IMR-90 (cell line): ENCODE measurements at regions not wholly inside any gene's neighbourhood (a gene's known extent, or its start where the extent isn't known, plus 50 kb on each side); places are given as distances from the start of the nearest gene placed in this dataset.

ENCODE experiments used
- ATAC-seq: fragments of 200-7000 bp; cut with Tn5 transposase; 2 replicates; pipeline ENCODE4 v1.9.1; 2020; ENCODE audit warnings: low read depth, mild to moderate bottlenecking, moderate library complexity
- BruUV-seq: library from RNA; stranded (reverse); fragments of 400-500 nt; replicated peaks from 2 replicates; lab custom pipeline; 2021; lab: Mats Ljungman, UMichigan
- CTCF ChIA-PET: fragments of 300-600 bp; formaldehyde crosslinking; extraction: SDS; loops from one replicate; lab custom pipeline; 2021; ENCODE audit warnings: antibody characterized with exemption; lab: Yijun Ruan, JAX
- POLR2A ChIA-PET: fragments of 300-600 bp; sonication (Branson Sonifier 250); formaldehyde crosslinking; loops from one replicate; lab custom pipeline; 2022; ENCODE audit warnings: antibody characterized with exemption; ENCODE audit not compliant: unreplicated experiment; lab: Charles Lee
- DNase-seq: peaks from one replicate; pipeline ENCODE4 v3.0.0; 2013
- H2AFZ ChIP-seq: replicated peaks from 2 replicates; pipeline ENCODE3; 2013; ENCODE audit warnings: low read length, mild to moderate bottlenecking; ENCODE audit not compliant: poor library complexity
- H2AK5ac ChIP-seq: 2 replicates; pipeline ENCODE4 v1.6.1; 2013; ENCODE audit warnings: low read depth, low read length, inconsistent platforms
- H2AK9ac ChIP-seq: replicated peaks from 2 replicates; pipeline ENCODE3; 2013; ENCODE audit warnings: mild to moderate bottlenecking, low read depth, low read length, moderate library complexity; ENCODE audit not compliant: poor library complexity
- H2BK120ac ChIP-seq: 2 replicates; pipeline ENCODE4 v1.6.1; 2013; ENCODE audit warnings: low read depth, low read length, inconsistent platforms
- H2BK15ac ChIP-seq: 3 replicates; pipeline ENCODE4 v1.6.1; 2013; ENCODE audit warnings: low read depth, low read length, inconsistent platforms
- H2BK20ac ChIP-seq: 2 replicates; pipeline ENCODE4 v1.6.1; 2013; ENCODE audit warnings: low read depth, mild to moderate bottlenecking, inconsistent platforms, low read length, moderate library complexity
- H2BK5ac ChIP-seq: 2 replicates; pipeline ENCODE4 v1.6.1; 2013; ENCODE audit warnings: mild to moderate bottlenecking, low read depth, low read length, inconsistent platforms; ENCODE audit not compliant: poor library complexity, severe bottlenecking
- H3K14ac ChIP-seq: replicated peaks from 2 replicates; pipeline ENCODE4 v1.6.1; 2013; ENCODE audit warnings: low read depth, low read length, inconsistent platforms
- H3K18ac ChIP-seq: 2 replicates; pipeline ENCODE4 v1.6.1; 2013; ENCODE audit warnings: low read depth, low read length, control low read depth
- H3K23ac ChIP-seq: 2 replicates; pipeline ENCODE4 v1.6.1; 2013; ENCODE audit warnings: low read depth, low read length, inconsistent platforms
- H3K27ac ChIP-seq: 2 replicates; pipeline ENCODE4 v1.5.1; 2013; ENCODE audit warnings: mild to moderate bottlenecking, control low read depth, low read length; ENCODE audit not compliant: insufficient read depth
- H3K27me3 ChIP-seq: 2 replicates; pipeline ENCODE4 v1.6.1; 2013; ENCODE audit warnings: low read length; ENCODE audit not compliant: control insufficient read depth, insufficient read depth
- H3K36me3 ChIP-seq: 2 replicates; pipeline ENCODE4 v1.6.1; 2013; ENCODE audit warnings: low read length, mixed read lengths; ENCODE audit not compliant: control insufficient read depth, insufficient read depth
- H3K4ac ChIP-seq: 2 replicates; pipeline ENCODE4 v1.6.1; 2013; ENCODE audit warnings: low read depth, low read length, inconsistent platforms
- H3K4me1 ChIP-seq: 2 replicates; pipeline ENCODE4 v1.6.1; 2013; ENCODE audit warnings: low read length, mixed read lengths; ENCODE audit not compliant: control insufficient read depth, insufficient read depth
- H3K4me2 ChIP-seq: 2 replicates; pipeline ENCODE4 v1.6.1; 2013; ENCODE audit warnings: low read depth, mild to moderate bottlenecking, control low read depth, low read length, moderate library complexity
- H3K4me3 ChIP-seq: 2 replicates; pipeline ENCODE4 v1.5.1; 2013; ENCODE audit warnings: low read depth, mild to moderate bottlenecking, control low read depth, low read length, moderate library complexity; ENCODE audit not compliant: insufficient read depth
- H3K56ac ChIP-seq: 2 replicates; pipeline ENCODE4 v1.6.1; 2013; ENCODE audit warnings: low read length, inconsistent platforms; ENCODE audit not compliant: insufficient read depth; ENCODE audit errors: extremely low read depth
- H3K79me1 ChIP-seq, 2 experiments: 2 replicates each; pipeline ENCODE4 v1.6.1; 2013; ENCODE audit warnings: low read length in 2 of 2, inconsistent platforms in 1 of 2, low read depth in 1 of 2
- H3K9ac ChIP-seq: 2 replicates; pipeline ENCODE4 v1.6.1; 2013; ENCODE audit warnings: low read depth, low read length, control low read depth
- H3K9me1 ChIP-seq: 2 replicates; pipeline ENCODE4 v1.6.1; 2013; ENCODE audit warnings: low read length, inconsistent platforms; ENCODE audit not compliant: insufficient read depth
- H3K9me3 ChIP-seq: 2 replicates; pipeline ENCODE4 v1.6.1; 2013; ENCODE audit warnings: low read length; ENCODE audit not compliant: control insufficient read depth, insufficient read depth
- H4K20me1 ChIP-seq: 2 replicates; pipeline ENCODE4 v1.6.1; 2013; ENCODE audit warnings: low read length, inconsistent platforms; ENCODE audit not compliant: insufficient read depth
- H4K5ac ChIP-seq: 2 replicates; pipeline ENCODE4 v1.6.1; 2013; ENCODE audit warnings: mild to moderate bottlenecking, low read depth, low read length, control low read depth
- H4K8ac ChIP-seq, 2 experiments: 2 replicates each; pipeline ENCODE4 v1.6.1; 2013; ENCODE audit warnings: low read depth in 2 of 2, low read length in 2 of 2, control low read depth in 1 of 2, inconsistent platforms in 1 of 2
- H4K91ac ChIP-seq: 2 replicates; pipeline ENCODE4 v1.6.1; 2013; ENCODE audit warnings: low read depth, low read length, inconsistent platforms; ENCODE audit not compliant: insufficient read depth
- BHLHE40 ChIP-seq: fragments of 150-350 bp; IDR thresholded peaks from 2 replicates; pipeline ENCODE4 v1.6.1; 2016; ENCODE audit warnings: mild to moderate bottlenecking, low read depth, low read length
- CEBPB ChIP-seq: IDR thresholded peaks from 2 replicates; pipeline ENCODE4 v1.6.1; 2012; ENCODE audit warnings: low read depth, low read length, improper control_type of control experiment
- CHD1 ChIP-seq: IDR thresholded peaks from 2 replicates; pipeline ENCODE4 v1.6.1; 2012; ENCODE audit warnings: low read depth, low read length, improper control_type of control experiment
- FOS ChIP-seq: fragments of 150-350 bp; IDR thresholded peaks from 2 replicates; pipeline ENCODE4 v1.6.1; 2016; ENCODE audit warnings: low read depth, low read length
- MAFK ChIP-seq: IDR thresholded peaks from 2 replicates; pipeline ENCODE4 v1.6.1; 2012; ENCODE audit warnings: low read depth, low read length, improper control_type of control experiment
- MAZ ChIP-seq: IDR thresholded peaks from 2 replicates; pipeline ENCODE4 v1.6.1; 2012; ENCODE audit warnings: low read depth, mild to moderate bottlenecking, low read length, improper control_type of control experiment, moderate library complexity, borderline replicate concordance
- MXI1 ChIP-seq: IDR thresholded peaks from 2 replicates; pipeline ENCODE4 v1.6.1; 2012; ENCODE audit warnings: low read depth, mild to moderate bottlenecking, low read length, moderate library complexity, borderline replicate concordance
- NFE2L2 ChIP-seq: fragments of 150-350 bp; IDR thresholded peaks from 2 replicates; pipeline ENCODE4 v1.6.1; 2016; ENCODE audit warnings: low read depth, mild to moderate bottlenecking, low read length
- POLR2A ChIP-seq: IDR thresholded peaks from 2 replicates; pipeline ENCODE4 v1.6.1; 2012; ENCODE audit warnings: mild to moderate bottlenecking, low read depth, low read length
- RAD21 ChIP-seq: IDR thresholded peaks from 2 replicates; pipeline ENCODE4 v1.6.1; 2012; ENCODE audit warnings: low read length, improper control_type of control experiment
- RCOR1 ChIP-seq: IDR thresholded peaks from 2 replicates; pipeline ENCODE4 v1.6.1; 2012; ENCODE audit warnings: mild to moderate bottlenecking, low read length, improper control_type of control experiment; ENCODE audit not compliant: insufficient replicate concordance
- RFX5 ChIP-seq: IDR thresholded peaks from 2 replicates; pipeline ENCODE4 v1.8.0; 2012; ENCODE audit warnings: low read depth, mild to moderate bottlenecking, low read length, moderate library complexity
- SMC3 ChIP-seq: fragments of 150-350 bp; IDR thresholded peaks from 2 replicates; pipeline ENCODE4 v1.6.1; 2016; ENCODE audit warnings: low read depth, mild to moderate bottlenecking, antibody characterized with exemption, low read length, moderate library complexity
- WGBS, 2 experiments: methylation state at CpG; one replicate each; pipeline versions ENCODE4 v1.1.5 to v1.1.7; 2013; ENCODE audit warnings: missing lambda C conversion rate in 2 of 2; ENCODE audit not compliant: insufficient read length in 1 of 2; ENCODE audit errors: extremely low coverage in 2 of 2; 5-methylcytosine and 5-hydroxymethylcytosine counted together
- dilution Hi-C: fragments of 300-500 bp; cut with HindIII; formaldehyde crosslinking; loops from one replicate; pipeline ENCODE4 v1.14.3; 2018; ENCODE audit warnings: low sequenced_read_pairs; ENCODE audit not compliant: unreplicated experiment
- in situ Hi-C: fragments of 300-500 bp; cut with MboI; formaldehyde crosslinking; loops from 3 replicates; pipeline ENCODE4 v1.14.3; 2019; ENCODE audit warnings: low sequenced_read_pairs, inconsistent platforms, mixed read lengths
- intact Hi-C: fragments of 100-400 bp; cut with micrococcal nuclease; formaldehyde crosslinking; loops from 2 replicates; pipeline ENCODE4 v1.10.0; 2022
- TF ChIP-seq, protein P1 (sequence below): fragments of 150-350 bp; IDR thresholded peaks from 2 replicates; pipeline ENCODE4 v1.6.1; 2017; ENCODE audit warnings: mild to moderate bottlenecking, antibody characterized with exemption, low read length, low read depth
- TF ChIP-seq, protein P2 (sequence below): conservative IDR thresholded peaks from 2 replicates; pipeline ENCODE4 v1.5.1; 2012; ENCODE audit warnings: mild to moderate bottlenecking, low read depth, low read length, improper control_type of control experiment

DNA sequence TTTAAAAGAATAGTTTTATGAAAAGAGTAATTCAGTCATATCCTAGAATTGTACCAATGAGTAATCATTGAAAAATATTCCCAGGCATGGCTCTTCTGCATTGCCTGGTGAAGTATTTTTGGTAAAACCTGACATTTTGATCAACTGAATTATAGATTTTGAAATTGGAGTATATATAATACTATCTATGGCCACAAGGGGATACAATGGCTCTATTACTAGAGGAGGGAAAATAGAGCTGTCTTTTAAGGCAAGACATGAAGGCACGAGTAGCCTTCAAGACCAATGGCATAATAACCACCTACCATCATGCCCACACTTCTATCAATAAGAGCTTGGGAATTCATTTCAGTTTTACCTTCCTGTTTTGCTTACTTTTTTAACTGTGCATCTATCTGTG lies 1241.4 kb upstream of the TMEM132C start:
- Histone ChIP-seq H3K27ac (no peak overlapping the region), H3K79me1 (no peaks in the 10 kb centered on the region), H3K14ac (no peak overlapping the region), H3K4me1 (no peaks in the 10 kb centered on the region), H4K20me1 (no peaks in the 10 kb centered on the region), H3K9me3 (peaks cover 2% of the 10 kb centered on the region; the same call in 1 of the 2 replicates), H2AK9ac (no peak overlapping the region), H2BK20ac (no peak overlapping the region), H3K18ac (no peak overlapping the region), H2BK120ac (no peak overlapping the region), H3K56ac (no peak overlapping the region), H3K4me2 (no peak overlapping the region), H4K5ac (no peak overlapping the region), H3K27me3 (no peaks in the 10 kb centered on the region), H4K91ac (no peak overlapping the region), H3K4ac (no peak overlapping the region), H3K9me1 (no peaks in the 10 kb centered on the region), H3K9ac (no peak overlapping the region), H2BK15ac (no peak overlapping the region), H2BK5ac (no peak overlapping the region), H4K8ac (no peak overlapping the region), H2AFZ (no peak overlapping the region), H3K23ac (no peak overlapping the region), H3K36me3 (no peaks in the 10 kb centered on the region), H3K4me3 (no peak overlapping the region), H2AK5ac (no peak overlapping the region)
- no peak for TF ChIP-seq MAZ
- TF ChIP-seq SMC3: no peak
- TF ChIP-seq NFE2L2: no peak
- TF ChIP-seq CEBPB: no peak
- no peak for TF ChIP-seq BHLHE40
- TF ChIP-seq RCOR1: no peak
- TF ChIP-seq, protein P1, sequence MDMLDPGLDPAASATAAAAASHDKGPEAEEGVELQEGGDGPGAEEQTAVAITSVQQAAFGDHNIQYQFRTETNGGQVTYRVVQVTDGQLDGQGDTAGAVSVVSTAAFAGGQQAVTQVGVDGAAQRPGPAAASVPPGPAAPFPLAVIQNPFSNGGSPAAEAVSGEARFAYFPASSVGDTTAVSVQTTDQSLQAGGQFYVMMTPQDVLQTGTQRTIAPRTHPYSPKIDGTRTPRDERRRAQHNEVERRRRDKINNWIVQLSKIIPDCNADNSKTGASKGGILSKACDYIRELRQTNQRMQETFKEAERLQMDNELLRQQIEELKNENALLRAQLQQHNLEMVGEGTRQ: no peak
- no peak for TF ChIP-seq POLR2A
- no peak for TF ChIP-seq MXI1
- TF ChIP-seq FOS: no peak
- TF ChIP-seq RAD21: no peak
- TF ChIP-seq, protein P2, sequence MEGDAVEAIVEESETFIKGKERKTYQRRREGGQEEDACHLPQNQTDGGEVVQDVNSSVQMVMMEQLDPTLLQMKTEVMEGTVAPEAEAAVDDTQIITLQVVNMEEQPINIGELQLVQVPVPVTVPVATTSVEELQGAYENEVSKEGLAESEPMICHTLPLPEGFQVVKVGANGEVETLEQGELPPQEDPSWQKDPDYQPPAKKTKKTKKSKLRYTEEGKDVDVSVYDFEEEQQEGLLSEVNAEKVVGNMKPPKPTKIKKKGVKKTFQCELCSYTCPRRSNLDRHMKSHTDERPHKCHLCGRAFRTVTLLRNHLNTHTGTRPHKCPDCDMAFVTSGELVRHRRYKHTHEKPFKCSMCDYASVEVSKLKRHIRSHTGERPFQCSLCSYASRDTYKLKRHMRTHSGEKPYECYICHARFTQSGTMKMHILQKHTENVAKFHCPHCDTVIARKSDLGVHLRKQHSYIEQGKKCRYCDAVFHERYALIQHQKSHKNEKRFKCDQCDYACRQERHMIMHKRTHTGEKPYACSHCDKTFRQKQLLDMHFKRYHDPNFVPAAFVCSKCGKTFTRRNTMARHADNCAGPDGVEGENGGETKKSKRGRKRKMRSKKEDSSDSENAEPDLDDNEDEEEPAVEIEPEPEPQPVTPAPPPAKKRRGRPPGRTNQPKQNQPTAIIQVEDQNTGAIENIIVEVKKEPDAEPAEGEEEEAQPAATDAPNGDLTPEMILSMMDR: no peak
- TF ChIP-seq CHD1: no peak
- no peak for TF ChIP-seq RFX5
- TF ChIP-seq MAFK: no peak
- ChIA-PET POLR2A (no interaction called here), CTCF (interaction anchor here (0.6 kb wide), 1 partner anchor 1110 kb away, joined by 3 read pairs; no protein-coding TSS in a partner anchor)
- ATAC-seq (no peak), DNase-seq (no peak)
- dilution Hi-C loops: no loop called here
- no CpG with 5 or more reads among the region's 1 CpG for WGBS, 2 experiments
- BruUV-seq: no TSS peak
- in situ Hi-C loops: no loop called here
- intact Hi-C loops: no loop called here
